Activated B cell treated with CpG ODN at 0.5 μM for 24 hours (primary cell): ENCODE measurements at regions not wholly inside any gene's neighbourhood (a gene's known extent, or its start where the extent isn't known, plus 50 kb on each side); places are given as distances from the start of the nearest gene placed in this dataset.

Experiments used
- ATAC-seq: fragments of 200-7000 bp; cut with Tn5 transposase; one replicate; pipeline ENCODE4 v1.10.0; 2021; ENCODE audit warnings: low read depth, mild to moderate bottlenecking, moderate library complexity
- CTCF ChIA-PET: fragments of 350-600 bp; sonication (Branson Sonifier 250); formaldehyde crosslinking; loops from one replicate; lab custom pipeline; 2021; ENCODE audit warnings: antibody characterized with exemption; lab: Charles Lee
- POLR2A ChIA-PET: fragments of 350-600 bp; sonication (Branson Sonifier 250); formaldehyde crosslinking; loops from one replicate; lab custom pipeline; 2021; ENCODE audit warnings: antibody characterized with exemption; lab: Charles Lee
- DNase-seq: peaks from one replicate; pipeline ENCODE4 v3.0.0; 2022
- H3K27ac Mint-ChIP-seq: one replicate; pipeline ENCODE4 v1.8.0; 2020; ENCODE audit warnings: mixed read lengths
- H3K27me3 Mint-ChIP-seq: one replicate; pipeline ENCODE4 v1.8.0; 2021; ENCODE audit warnings: mixed read lengths
- H3K36me3 Mint-ChIP-seq: one replicate; pipeline ENCODE4 v1.8.0; 2021; ENCODE audit warnings: low read depth, mixed read lengths
- H3K4me1 Mint-ChIP-seq: one replicate; pipeline ENCODE4 v1.8.0; 2021; ENCODE audit warnings: mixed read lengths
- H3K4me3 Mint-ChIP-seq: one replicate; pipeline ENCODE4 v1.8.0; 2020; ENCODE audit warnings: mild to moderate bottlenecking, mixed read lengths
- H3K9me3 Mint-ChIP-seq: one replicate; pipeline ENCODE4 v1.8.0; 2020; ENCODE audit warnings: mixed read lengths
- intact Hi-C: fragments of 100-400 bp; cut with micrococcal nuclease; formaldehyde crosslinking; loops from one replicate; pipeline ENCODE4 v1.15.1; 2024
- TF ChIP-seq, protein P1 (sequence below): fragments of 200-600 bp; IDR thresholded peaks from one replicate; pipeline ENCODE4 v1.8.0; 2022; ENCODE audit warnings: antibody characterized with exemption, mild to moderate bottlenecking

DNA sequence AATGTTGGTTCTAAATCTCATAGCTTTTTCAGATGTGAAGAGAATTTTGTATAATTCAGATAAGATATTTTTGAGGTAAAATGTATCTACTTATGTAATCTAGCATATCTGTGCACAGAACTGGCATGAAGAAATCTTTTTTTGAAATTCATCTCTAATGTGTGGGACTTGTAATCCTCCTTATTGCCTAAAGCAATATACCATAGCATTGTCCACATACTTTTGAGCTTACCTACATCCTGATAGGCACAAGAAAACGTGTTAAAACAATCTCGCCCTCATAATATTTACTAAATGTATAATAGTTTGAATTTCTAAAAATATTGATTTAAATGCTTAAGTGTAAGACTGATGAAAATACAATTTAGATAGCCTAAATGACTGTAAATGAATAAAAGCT, 1686.5 kb upstream of the ACO1 start:
- POLR2A ChIA-PET, result no interaction called here
- CTCF ChIA-PET, result no interaction called here
- DNase-seq (no peak), ATAC-seq (no peak)
- Mint-ChIP-seq H3K4me3 (no peak overlapping the region), H3K9me3 (peaks cover 2% of the 10 kb centered on the region), H3K27ac (no peak overlapping the region), H3K4me1 (no peaks in the 10 kb centered on the region), H3K27me3 (no peaks in the 10 kb centered on the region), H3K36me3 (no peaks in the 10 kb centered on the region)
- TF ChIP-seq, protein P1, sequence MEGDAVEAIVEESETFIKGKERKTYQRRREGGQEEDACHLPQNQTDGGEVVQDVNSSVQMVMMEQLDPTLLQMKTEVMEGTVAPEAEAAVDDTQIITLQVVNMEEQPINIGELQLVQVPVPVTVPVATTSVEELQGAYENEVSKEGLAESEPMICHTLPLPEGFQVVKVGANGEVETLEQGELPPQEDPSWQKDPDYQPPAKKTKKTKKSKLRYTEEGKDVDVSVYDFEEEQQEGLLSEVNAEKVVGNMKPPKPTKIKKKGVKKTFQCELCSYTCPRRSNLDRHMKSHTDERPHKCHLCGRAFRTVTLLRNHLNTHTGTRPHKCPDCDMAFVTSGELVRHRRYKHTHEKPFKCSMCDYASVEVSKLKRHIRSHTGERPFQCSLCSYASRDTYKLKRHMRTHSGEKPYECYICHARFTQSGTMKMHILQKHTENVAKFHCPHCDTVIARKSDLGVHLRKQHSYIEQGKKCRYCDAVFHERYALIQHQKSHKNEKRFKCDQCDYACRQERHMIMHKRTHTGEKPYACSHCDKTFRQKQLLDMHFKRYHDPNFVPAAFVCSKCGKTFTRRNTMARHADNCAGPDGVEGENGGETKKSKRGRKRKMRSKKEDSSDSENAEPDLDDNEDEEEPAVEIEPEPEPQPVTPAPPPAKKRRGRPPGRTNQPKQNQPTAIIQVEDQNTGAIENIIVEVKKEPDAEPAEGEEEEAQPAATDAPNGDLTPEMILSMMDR, result no peak
- intact Hi-C loops, result no loop called here

DNA sequence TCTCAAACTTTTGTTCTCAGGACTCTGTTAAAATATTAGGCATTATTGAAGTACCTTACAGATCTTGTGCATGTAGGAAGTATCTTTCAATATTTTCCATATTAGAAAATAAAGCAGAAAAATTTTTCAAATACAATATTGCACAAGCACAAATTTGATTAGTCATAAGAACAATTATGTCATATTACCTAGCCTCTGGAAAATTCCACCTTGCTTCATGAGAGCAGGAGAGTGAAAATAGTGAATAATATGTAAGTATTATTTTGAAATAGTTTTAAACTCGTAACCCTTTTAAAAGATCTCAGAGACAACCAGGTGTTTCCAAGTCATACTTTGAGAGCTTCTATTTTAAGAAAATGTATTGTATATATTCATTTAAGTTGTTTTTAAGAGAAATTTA, 1672.9 kb upstream of the ACO1 start:
- no peak for DNase-seq
- intact Hi-C loops, result no loop called here
- Mint-ChIP-seq H3K4me3 (no peak overlapping the region), H3K4me1 (no peaks in the 10 kb centered on the region), H3K36me3 (no peaks in the 10 kb centered on the region), H3K9me3 (no peaks in the 10 kb centered on the region), H3K27me3 (no peaks in the 10 kb centered on the region), H3K27ac (no peak overlapping the region)
- ChIA-PET POLR2A (no interaction called here), CTCF (no interaction called here)
- TF ChIP-seq, protein P1, result no peak
- ATAC-seq, result no peak

DNA sequence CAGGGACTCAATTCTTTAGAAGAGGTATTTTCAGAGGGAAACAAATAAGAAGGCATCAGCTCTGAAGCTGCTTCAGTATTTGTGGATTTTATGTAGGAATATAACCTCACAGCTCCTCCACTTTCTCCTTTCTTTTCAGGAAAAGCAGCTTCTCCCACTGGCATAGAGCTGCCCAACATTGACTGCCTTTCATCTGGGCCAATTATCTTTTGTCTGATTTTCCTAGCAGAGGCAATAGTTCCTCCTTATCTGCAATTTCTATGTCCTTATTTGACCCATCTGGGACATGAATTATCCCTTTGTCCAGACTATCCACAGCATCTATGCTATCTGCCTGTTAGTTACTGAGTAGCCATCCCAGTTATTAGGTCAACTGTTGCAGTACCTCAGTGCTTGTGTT, 1671.2 kb upstream of the ACO1 start:
- H3K27ac Mint-ChIP-seq, result no peak overlapping the region
- H3K27me3 Mint-ChIP-seq, result no peaks in the 10 kb centered on the region
- ATAC-seq (no peak), DNase-seq (no peak)
- CTCF ChIA-PET, result no interaction called here
- intact Hi-C loops, result no loop called here
- H3K4me3 Mint-ChIP-seq, result no peak overlapping the region
- no peaks in the 10 kb centered on the region for H3K9me3 Mint-ChIP-seq
- H3K4me1 Mint-ChIP-seq, result no peaks in the 10 kb centered on the region
- no peaks in the 10 kb centered on the region for H3K36me3 Mint-ChIP-seq
- TF ChIP-seq, protein P1, result no peak
- POLR2A ChIA-PET, result no interaction called here

DNA sequence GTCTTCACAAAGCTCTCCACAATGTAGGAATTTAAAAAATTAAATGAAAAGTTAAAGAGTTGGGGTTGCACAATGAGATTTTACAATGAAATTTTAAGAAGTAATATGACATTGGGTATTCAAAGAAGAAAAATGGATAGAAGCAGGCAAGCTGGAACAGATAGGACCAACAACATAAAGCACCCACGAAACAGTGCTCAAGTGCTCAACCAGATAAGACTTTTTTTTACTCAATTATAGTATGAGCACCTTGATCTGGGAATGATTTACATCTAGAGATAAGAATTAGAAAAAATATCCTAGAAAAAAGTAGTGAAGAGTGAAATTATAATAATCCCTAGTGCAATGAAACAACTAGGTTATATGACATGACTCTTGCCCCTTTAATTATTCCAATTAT, 1670.1 kb upstream of the ACO1 start:
- DNase-seq (no peak), ATAC-seq (no peak)
- ChIA-PET POLR2A (no interaction called here), CTCF (no interaction called here)
- no peak overlapping the region for H3K27ac Mint-ChIP-seq
- no peaks in the 10 kb centered on the region for H3K9me3 Mint-ChIP-seq
- H3K36me3 Mint-ChIP-seq, result no peaks in the 10 kb centered on the region
- no peaks in the 10 kb centered on the region for H3K4me1 Mint-ChIP-seq
- TF ChIP-seq, protein P1, result no peak
- H3K4me3 Mint-ChIP-seq, result no peak overlapping the region
- intact Hi-C loops, result no loop called here
- H3K27me3 Mint-ChIP-seq, result no peaks in the 10 kb centered on the region

DNA sequence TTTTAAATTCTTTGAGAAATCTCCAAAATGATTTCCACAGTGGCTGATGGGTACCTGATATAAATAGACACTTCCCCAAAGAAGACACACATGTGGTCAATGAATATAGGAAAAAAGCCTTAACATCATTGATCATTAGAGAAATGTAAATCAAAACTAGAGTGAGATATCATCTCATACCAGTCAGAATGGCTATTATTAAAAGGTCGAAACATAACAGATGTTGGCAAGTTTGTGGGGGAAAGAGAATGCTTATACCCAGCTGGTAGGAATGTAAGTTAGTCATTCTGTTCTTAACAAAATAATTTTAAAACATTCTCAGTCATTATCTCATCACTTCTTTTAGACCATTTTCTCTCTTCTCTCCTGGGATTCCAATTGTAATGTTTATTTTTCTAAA, 1666.0 kb upstream of the ACO1 start:
- no peak overlapping the region for H3K4me3 Mint-ChIP-seq
- CTCF ChIA-PET, result no interaction called here
- intact Hi-C loops, result no loop called here
- no peaks in the 10 kb centered on the region for H3K36me3 Mint-ChIP-seq
- no peak for DNase-seq
- TF ChIP-seq, protein P1, result no peak
- H3K4me1 Mint-ChIP-seq, result no peaks in the 10 kb centered on the region
- no peak overlapping the region for H3K27ac Mint-ChIP-seq
- ATAC-seq, result no peak
- no peaks in the 10 kb centered on the region for H3K9me3 Mint-ChIP-seq
- no peaks in the 10 kb centered on the region for H3K27me3 Mint-ChIP-seq
- POLR2A ChIA-PET, result no interaction called here
